Upper lobe of right lung (tissue), 1 donor: ENCODE measurements at regions not wholly inside any gene's neighbourhood (a gene's known extent, or its start where the extent isn't known, plus 50 kb on each side); places are given as distances from the start of the nearest gene placed in this dataset.

ENCODE experiments used
- ATAC-seq: fragments of 200-7000 bp; cut with Tn5 transposase; one replicate; pipeline ENCODE4 v1.9.1; 2020; ENCODE audit warnings: mild to moderate bottlenecking, moderate library complexity
- DNase-seq: peaks from one replicate; pipeline ENCODE4 v3.0.0-alpha.2; 2020
- H3K27ac ChIP-seq: fragments of 200-600 bp; one replicate; pipeline ENCODE4 v1.8.0; 2022
- H3K27me3 ChIP-seq: fragments of 200-600 bp; one replicate; pipeline ENCODE4 v1.8.0; 2022; ENCODE audit warnings: mild to moderate bottlenecking
- H3K36me3 ChIP-seq: fragments of 200-600 bp; one replicate; pipeline ENCODE4 v1.8.0; 2022
- H3K4me1 ChIP-seq: fragments of 200-600 bp; one replicate; pipeline ENCODE4 v1.8.0; 2022
- H3K4me3 ChIP-seq: fragments of 200-600 bp; one replicate; pipeline ENCODE4 v1.8.0; 2022; ENCODE audit warnings: mild to moderate bottlenecking
- H3K9me3 ChIP-seq: fragments of 200-600 bp; one replicate; pipeline ENCODE4 v1.8.0; 2022
- CTCF ChIP-seq: fragments of 200-600 bp; IDR thresholded peaks from one replicate; pipeline ENCODE4 v1.8.0; 2022; ENCODE audit warnings: antibody characterized with exemption
- intact Hi-C: fragments of 100-400 bp; cut with DNase I; formaldehyde crosslinking; loops from one replicate; pipeline ENCODE4 v1.11.0; 2022
- donor health status: DM: no; HTN: yes; CAD: no; lungs with severe emphysema.

GRCh38 chr9:106691627-106692026 is 171.3 kb upstream of the ZNF462 start:
- intact Hi-C loops = no loop called here
- no peaks in the 10 kb centered on the region for H3K4me1 ChIP-seq
- DNase-seq (no peak), ATAC-seq (no peak)
- no peak overlapping the region for H3K27ac ChIP-seq
- H3K9me3 ChIP-seq = no peaks in the 10 kb centered on the region
- no peak overlapping the region for H3K4me3 ChIP-seq
- no peak for TF ChIP-seq CTCF
- H3K27me3 ChIP-seq = no peaks in the 10 kb centered on the region
- no peaks in the 10 kb centered on the region for H3K36me3 ChIP-seq

- Histone ChIP-seq H3K36me3 (no peaks in the 10 kb centered on the region), H3K9me3 (no peaks in the 10 kb centered on the region)
- intact Hi-C loops = no loop called here
Measured at GRCh38 chr9:106693558-106693957, 169.4 kb upstream of the ZNF462 start.

DNA sequence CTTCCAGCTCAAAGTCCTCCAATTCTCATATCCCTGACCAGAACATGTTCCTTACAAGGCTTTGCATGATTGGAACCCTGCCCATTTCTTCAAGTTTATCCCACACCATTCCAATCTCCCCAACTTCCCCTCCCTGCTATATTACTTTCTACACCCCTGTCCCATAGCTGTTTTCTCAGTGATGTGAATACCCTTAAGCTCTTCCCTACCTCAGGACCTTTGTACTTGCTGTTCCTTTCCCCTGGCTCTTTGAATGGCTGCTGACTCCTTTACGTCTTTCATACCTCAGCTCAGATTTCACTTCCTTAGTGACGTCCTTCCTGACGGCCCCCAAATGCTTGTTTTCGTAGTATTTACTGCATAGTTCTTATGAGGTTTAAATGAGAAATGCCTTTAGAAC is 166.2 kb upstream of the ZNF462 start:
- Histone ChIP-seq H3K27me3 (no peaks in the 10 kb centered on the region), H3K9me3 (no peaks in the 10 kb centered on the region), H3K27ac (no peak overlapping the region), H3K36me3 (no peaks in the 10 kb centered on the region), H3K4me3 (no peak overlapping the region), H3K4me1 (no peaks in the 10 kb centered on the region)
- intact Hi-C loops = no loop called here
- TF ChIP-seq CTCF = no peak
- ATAC-seq (no peak), DNase-seq (no peak)

More at GRCh38 chr9:106693558-106693957, 169.4 kb upstream of the ZNF462 start:
- H3K27ac ChIP-seq = no peak overlapping the region
- H3K4me3 ChIP-seq = no peak overlapping the region
- DNase-seq = no peak
- TF ChIP-seq CTCF = no peak
- H3K4me1 ChIP-seq = no peaks in the 10 kb centered on the region
- no peaks in the 10 kb centered on the region for H3K27me3 ChIP-seq
- ATAC-seq = no peak

DNA sequence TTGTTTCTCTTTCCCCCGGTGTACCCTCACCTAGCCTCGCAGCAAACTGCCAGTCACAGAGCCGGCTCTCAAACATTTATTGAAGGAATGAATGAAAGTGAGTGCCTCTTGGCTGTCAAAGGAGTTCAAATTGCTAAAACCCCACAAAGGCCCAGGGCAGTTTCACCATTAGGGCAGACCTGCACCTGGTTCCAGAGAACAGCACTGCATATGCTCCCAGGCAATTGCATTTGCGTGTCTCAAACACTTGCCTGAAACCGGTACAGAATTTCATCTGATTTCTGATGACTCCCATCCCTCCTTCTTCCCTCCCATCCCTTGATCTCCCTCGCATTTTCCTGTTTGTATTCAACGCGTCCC is 165.6 kb upstream of the ZNF462 start:
- H3K4me3 ChIP-seq = peak overlapping the region; percentile 22
- no peak for ATAC-seq
- intact Hi-C loops = no loop called here

GRCh38 chr9:106697750-106698502 is 165.0 kb upstream of the ZNF462 start:
- Histone ChIP-seq H3K9me3 (no peaks in the 10 kb centered on the region), H3K27ac (no peak overlapping the region), H3K4me1 (no peaks in the 10 kb centered on the region), H3K36me3 (no peaks in the 10 kb centered on the region), H3K27me3 (no peaks in the 10 kb centered on the region), H3K4me3 (peak overlapping the region; percentile 22)
- intact Hi-C loops = no loop called here
- no peak for TF ChIP-seq CTCF
- peak; percentile 88 for ATAC-seq
- peak; percentile 80 for DNase-seq

More for the DNA sequence above, 165.6 kb upstream of the ZNF462 start:
- Histone ChIP-seq H3K36me3 (no peaks in the 10 kb centered on the region), H3K27ac (no peak overlapping the region), H3K27me3 (no peaks in the 10 kb centered on the region), H3K9me3 (no peaks in the 10 kb centered on the region), H3K4me1 (no peaks in the 10 kb centered on the region)
- no peak for DNase-seq
- no peak for TF ChIP-seq CTCF

- no peak for TF ChIP-seq CTCF
- H3K4me3 ChIP-seq = no peak overlapping the region
- no peak overlapping the region for H3K27ac ChIP-seq
- no peaks in the 10 kb centered on the region for H3K27me3 ChIP-seq
- H3K36me3 ChIP-seq = no peaks in the 10 kb centered on the region
- H3K9me3 ChIP-seq = no peaks in the 10 kb centered on the region
- ATAC-seq (no peak), DNase-seq (no peak)
- intact Hi-C loops = no loop called here
- H3K4me1 ChIP-seq = no peaks in the 10 kb centered on the region
Measured at GRCh38 chr9:106700676-106701075, 162.3 kb upstream of the ZNF462 start.
